Trophoblast cell (in vitro differentiated cells and primary cell): ENCODE measurements at regions not wholly inside any gene's neighbourhood (a gene's known extent, or its start where the extent isn't known, plus 50 kb on each side); places are given as distances from the start of the nearest gene placed in this dataset.

Experiments used
- DNase-seq, 2 donors: peaks; one replicate each; pipeline ENCODE4 v3.0.0-alpha.2; 2016
- H2AFZ ChIP-seq: 2 replicates; pipeline ENCODE4 v1.6.1; 2013; ENCODE audit warnings: low read length, moderate library complexity, mild to moderate bottlenecking; ENCODE audit not compliant: insufficient read depth, poor library complexity
- H2AK5ac ChIP-seq: 2 replicates; pipeline ENCODE4 v1.6.1; 2013; ENCODE audit warnings: mild to moderate bottlenecking, low read length
- H2BK120ac ChIP-seq: 2 replicates; pipeline ENCODE4 v1.6.1; 2013; ENCODE audit warnings: low read length, mild to moderate bottlenecking, moderate library complexity; ENCODE audit not compliant: insufficient read depth, poor library complexity
- H2BK12ac ChIP-seq: 2 replicates; pipeline ENCODE4 v1.6.1; 2013; ENCODE audit warnings: mild to moderate bottlenecking, low read length, moderate library complexity
- H2BK5ac ChIP-seq: 2 replicates; pipeline ENCODE4 v1.6.1; 2013; ENCODE audit warnings: low read length, low read depth, moderate library complexity, mild to moderate bottlenecking; ENCODE audit not compliant: poor library complexity
- H3K14ac ChIP-seq: 2 replicates; pipeline ENCODE4 v1.6.1; 2013; ENCODE audit warnings: mild to moderate bottlenecking, low read length
- H3K18ac ChIP-seq: 2 replicates; pipeline ENCODE4 v1.6.1; 2013; ENCODE audit warnings: mild to moderate bottlenecking, low read length
- H3K23ac ChIP-seq: 2 replicates; pipeline ENCODE4 v1.6.1; 2013; ENCODE audit warnings: low read length
- H3K27ac ChIP-seq: 2 replicates; pipeline ENCODE4 v1.5.1; 2013; ENCODE audit warnings: low read depth, mild to moderate bottlenecking, inconsistent platforms, low read length, moderate library complexity
- H3K27me3 ChIP-seq: 2 replicates; pipeline ENCODE4 v1.6.1; 2013; ENCODE audit warnings: inconsistent platforms, mild to moderate bottlenecking, low read length, moderate library complexity; ENCODE audit not compliant: insufficient read depth
- H3K36me3 ChIP-seq, 2 experiments: 1 replicate in 1 of 2; 2 replicates in 1 of 2; pipeline ENCODE4 v1.6.1; 2013; ENCODE audit warnings: low read length in 2 of 2, mild to moderate bottlenecking in 2 of 2, moderate library complexity in 1 of 2; ENCODE audit not compliant: insufficient read depth in 2 of 2, control insufficient read depth in 1 of 2
- H3K4ac ChIP-seq: 2 replicates; pipeline ENCODE4 v1.6.1; 2013; ENCODE audit warnings: low read depth, mild to moderate bottlenecking, low read length, moderate library complexity
- H3K4me1 ChIP-seq, 2 experiments: 1 replicate in 1 of 2; 2 replicates in 1 of 2; pipeline ENCODE4 v1.6.1; 2013; ENCODE audit warnings: low read length in 2 of 2, mild to moderate bottlenecking in 2 of 2, moderate library complexity in 1 of 2; ENCODE audit not compliant: insufficient read depth in 2 of 2, control insufficient read depth in 1 of 2
- H3K4me2 ChIP-seq: 2 replicates; pipeline ENCODE4 v1.6.1; 2013; ENCODE audit warnings: inconsistent platforms, mild to moderate bottlenecking, low read length, moderate library complexity
- H3K4me3 ChIP-seq: 2 replicates; pipeline ENCODE4 v1.5.1; 2013; ENCODE audit warnings: mild to moderate bottlenecking, low read depth, low read length, inconsistent platforms
- H3K79me1 ChIP-seq: one replicate; pipeline ENCODE4 v1.6.1; 2013; ENCODE audit warnings: low read length
- H3K79me2 ChIP-seq: 2 replicates; pipeline ENCODE4 v1.6.1; 2013; ENCODE audit warnings: low read length, mild to moderate bottlenecking; ENCODE audit not compliant: control insufficient read depth, insufficient read depth, poor library complexity
- H3K9ac ChIP-seq: 2 replicates; pipeline ENCODE4 v1.6.1; 2013; ENCODE audit warnings: mild to moderate bottlenecking, low read length
- H3K9me3 ChIP-seq: 2 replicates; pipeline ENCODE4 v1.6.1; 2013; ENCODE audit warnings: low read depth, mild to moderate bottlenecking, control low read depth, inconsistent platforms, low read length; ENCODE audit not compliant: insufficient read depth
- H4K12ac ChIP-seq: 2 replicates; pipeline ENCODE4 v1.6.1; 2013; ENCODE audit warnings: low read depth, mild to moderate bottlenecking, low read length, moderate library complexity
- H4K8ac ChIP-seq: 2 replicates; pipeline ENCODE4 v1.6.1; 2013; ENCODE audit warnings: low read depth, mild to moderate bottlenecking, low read length, moderate library complexity
- H4K91ac ChIP-seq: one replicate; pipeline ENCODE4 v1.6.1; 2013; ENCODE audit warnings: low read depth, mild to moderate bottlenecking, low read length, moderate library complexity
- WGBS: extraction: QIAGEN DNeasy Blood & Tissue Kit; methylation state at CpG from one replicate; pipeline ENCODE4 v1.1.7; 2013; ENCODE audit warnings: missing lambda C conversion rate; ENCODE audit not compliant: insufficient read length, insufficient coverage; ENCODE audit errors: extremely low coverage; 5-methylcytosine and 5-hydroxymethylcytosine counted together

GRCh38 chr2:209321076-209321475, 102.8 kb upstream of the MAP2 start:
- no peak for DNase-seq
- Histone ChIP-seq H3K4me2 (no peak overlapping the region), H3K27ac (no peak overlapping the region), H3K79me2 (no peaks in the 10 kb centered on the region), H2AK5ac (no peak overlapping the region), H2AFZ (no peak overlapping the region), H3K14ac (no peak overlapping the region), H2BK5ac (no peak overlapping the region), H3K18ac (no peak overlapping the region), H3K36me3 (no peaks in the 10 kb centered on the region), H3K4me1 (no peaks in the 10 kb centered on the region), H4K91ac (no peak overlapping the region), H3K4ac (no peak overlapping the region), H3K79me1 (no peaks in the 10 kb centered on the region), H3K9ac (no peak overlapping the region), H3K4me3 (no peak overlapping the region), H4K8ac (no peak overlapping the region), H3K23ac (no peak overlapping the region), H2BK12ac (no peak overlapping the region), H4K12ac (no peak overlapping the region), H3K9me3 (no peaks in the 10 kb centered on the region), H3K27me3 (no peaks in the 10 kb centered on the region), H2BK120ac (no peak overlapping the region)
- no CpG with 5 or more reads among the region's 3 CpGs for WGBS

- no peak overlapping the region for H3K4me3 ChIP-seq
- H2BK12ac ChIP-seq: no peak overlapping the region
- no peak overlapping the region for H3K4me2 ChIP-seq
- H3K9me3 ChIP-seq: no peaks in the 10 kb centered on the region
- H4K91ac ChIP-seq: no peak overlapping the region
- no peak overlapping the region for H3K23ac ChIP-seq
- WGBS: no CpG with 5 or more reads among the region's 3 CpGs
- no peaks in the 10 kb centered on the region for H3K36me3 ChIP-seq
- no peaks in the 10 kb centered on the region for H3K4me1 ChIP-seq
- H3K79me2 ChIP-seq: no peaks in the 10 kb centered on the region
- H3K27ac ChIP-seq: no peak overlapping the region
- H2AK5ac ChIP-seq: no peak overlapping the region
- no peak overlapping the region for H3K9ac ChIP-seq
- H2BK5ac ChIP-seq: no peak overlapping the region
- no peak overlapping the region for H3K4ac ChIP-seq
- H2AFZ ChIP-seq: no peak overlapping the region
- no peak overlapping the region for H4K12ac ChIP-seq
- H4K8ac ChIP-seq: no peak overlapping the region
- H3K18ac ChIP-seq: no peak overlapping the region
- no peak for DNase-seq
- H3K79me1 ChIP-seq: no peaks in the 10 kb centered on the region
- no peak overlapping the region for H3K14ac ChIP-seq
- H2BK120ac ChIP-seq: no peak overlapping the region
- H3K27me3 ChIP-seq: no peaks in the 10 kb centered on the region
Observed at GRCh38 chr2:209321581-209321980, 102.3 kb upstream of the MAP2 start.

GRCh38 chr2:209322041-209322440, 101.8 kb upstream of the MAP2 start:
- no CpG with 5 or more reads among the region's 1 CpG for WGBS
- Histone ChIP-seq H3K4me3 (no peak overlapping the region), H4K12ac (no peak overlapping the region)

GRCh38 chr2:209322905-209323512, 100.8 kb upstream of the MAP2 start:
- Histone ChIP-seq H3K23ac (no peak overlapping the region), H3K4ac (no peak overlapping the region), H4K8ac (no peak overlapping the region)

More at GRCh38 chr2:209322041-209322440, 101.8 kb upstream of the MAP2 start:
- Histone ChIP-seq H4K8ac (no peak overlapping the region), H3K79me2 (no peaks in the 10 kb centered on the region), H2AK5ac (no peak overlapping the region), H3K27me3 (no peaks in the 10 kb centered on the region), H4K91ac (no peak overlapping the region), H3K4ac (no peak overlapping the region), H3K18ac (no peak overlapping the region), H2BK120ac (no peak overlapping the region), H2BK12ac (no peak overlapping the region), H3K36me3 (no peaks in the 10 kb centered on the region), H3K27ac (no peak overlapping the region), H3K4me1 (no peaks in the 10 kb centered on the region), H3K79me1 (no peaks in the 10 kb centered on the region), H3K9me3 (no peaks in the 10 kb centered on the region), H3K4me2 (no peak overlapping the region), H3K23ac (no peak overlapping the region), H3K14ac (no peak overlapping the region), H2AFZ (no peak overlapping the region), H2BK5ac (no peak overlapping the region), H3K9ac (no peak overlapping the region)
- no peak for DNase-seq

More at GRCh38 chr2:209322905-209323512, 100.8 kb upstream of the MAP2 start:
- Histone ChIP-seq H3K14ac (no peak overlapping the region), H2BK120ac (no peak overlapping the region), H3K4me1 (no peaks in the 10 kb centered on the region), H3K9me3 (no peaks in the 10 kb centered on the region), H3K4me2 (no peak overlapping the region), H3K4me3 (no peak overlapping the region), H3K9ac (no peak overlapping the region), H3K27ac (no peak overlapping the region), H3K36me3 (no peaks in the 10 kb centered on the region), H3K79me1 (no peaks in the 10 kb centered on the region), H2BK5ac (no peak overlapping the region), H3K27me3 (no peaks in the 10 kb centered on the region), H2AFZ (no peak overlapping the region), H2AK5ac (no peak overlapping the region), H4K91ac (no peak overlapping the region), H3K18ac (no peak overlapping the region), H4K12ac (no peak overlapping the region), H3K79me2 (no peaks in the 10 kb centered on the region), H2BK12ac (no peak overlapping the region)
- DNase-seq: no peak
- WGBS: no CpG with 5 or more reads among the region's 5 CpGs
